Activated gamma-delta T cell treated with Interleukin-2 at 50 U/mL for 16 hours (primary cell): ENCODE measurements at regions not wholly inside any gene's neighbourhood (a gene's known extent, or its start where the extent isn't known, plus 50 kb on each side); places are given as distances from the start of the nearest gene placed in this dataset.

Source experiments
- DNase-seq: peaks from one replicate; pipeline ENCODE4 v3.0.0-alpha.2; 2020

DNA sequence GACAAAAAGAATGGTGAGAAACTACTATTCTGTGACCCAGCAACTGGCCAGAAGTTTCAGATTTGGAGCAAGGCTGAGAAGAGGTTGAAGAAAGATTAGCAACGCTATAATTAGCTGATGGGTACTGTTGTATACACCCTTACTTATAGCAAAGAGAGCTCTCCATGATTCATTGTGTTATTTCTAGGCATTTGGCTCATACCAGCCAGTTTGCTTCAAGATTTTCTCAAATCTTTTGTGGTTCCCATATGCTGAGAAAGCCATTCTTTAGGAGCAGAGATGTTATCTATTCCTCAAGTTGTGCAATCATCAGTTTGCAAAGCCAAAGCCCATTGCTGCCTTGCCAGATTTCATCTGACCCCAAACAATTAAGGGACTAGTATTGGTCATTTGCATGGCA is 179.4 kb downstream of the ETS1 start:
- no peak for DNase-seq

DNA sequence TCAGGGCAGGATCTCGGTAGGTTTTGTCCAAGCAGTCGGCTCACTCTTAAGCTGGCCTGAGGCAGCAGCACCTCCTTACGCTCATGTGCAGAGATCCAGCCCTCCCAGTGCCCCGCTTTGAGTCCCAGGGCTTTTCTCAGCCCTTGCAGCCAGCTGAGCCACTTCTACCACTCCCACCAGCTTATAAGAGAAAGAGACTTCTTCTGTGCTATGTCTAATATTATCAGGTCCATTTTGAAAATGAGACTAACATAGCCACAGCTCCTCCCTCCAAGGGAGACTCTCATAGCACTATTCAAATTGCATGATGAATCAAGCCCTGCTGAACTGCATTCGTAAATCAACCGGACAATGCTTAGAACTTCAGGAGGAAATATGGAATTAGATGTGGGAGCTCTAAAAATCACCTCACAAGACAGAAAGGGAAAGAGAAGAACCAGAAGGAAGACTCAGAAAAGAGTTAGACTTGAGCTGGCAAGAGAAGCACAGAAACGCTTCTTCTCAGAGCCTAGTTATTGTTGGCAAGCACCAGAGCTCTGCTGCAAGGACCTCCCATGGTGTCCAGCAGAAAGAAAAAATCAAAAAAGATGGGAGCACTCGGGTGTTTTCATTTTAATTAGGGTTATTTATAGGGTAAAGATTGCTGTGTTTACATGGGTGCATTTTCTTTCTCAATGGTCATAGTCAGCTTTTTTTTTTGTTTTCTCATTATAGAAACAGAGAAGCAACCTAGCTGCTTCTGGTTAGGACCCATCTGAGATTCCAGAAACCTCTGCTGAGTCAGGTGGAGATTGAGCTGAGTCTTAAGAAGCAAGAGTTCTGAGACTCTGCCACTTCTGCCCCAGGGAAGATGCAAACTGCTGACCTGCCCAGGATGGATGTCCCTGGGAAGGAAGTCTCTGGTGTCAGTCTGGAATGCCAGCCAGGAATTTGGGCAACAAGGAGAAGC is 181.4 kb downstream of the ETS1 start:
- DNase-seq = no peak

DNA sequence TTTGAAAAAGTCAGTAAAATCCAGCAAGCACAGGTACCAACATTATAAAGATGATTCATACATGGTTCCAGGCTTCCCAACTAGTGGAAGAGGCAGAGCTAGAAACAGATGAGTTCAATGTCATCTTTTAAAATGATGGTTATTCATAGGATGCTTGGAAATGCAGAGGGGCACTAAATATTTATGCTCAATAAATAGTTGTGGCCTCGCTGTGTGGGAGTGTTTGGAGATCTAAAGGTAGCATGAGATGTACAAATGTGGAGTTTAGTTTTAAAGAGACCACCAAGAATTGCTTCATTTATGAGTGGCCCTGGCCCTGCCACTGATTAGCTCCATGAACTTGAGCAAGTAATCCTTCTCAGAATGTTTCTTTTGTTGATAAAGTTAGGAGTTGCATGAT is 182.2 kb downstream of the ETS1 start:
- no peak for DNase-seq

DNA sequence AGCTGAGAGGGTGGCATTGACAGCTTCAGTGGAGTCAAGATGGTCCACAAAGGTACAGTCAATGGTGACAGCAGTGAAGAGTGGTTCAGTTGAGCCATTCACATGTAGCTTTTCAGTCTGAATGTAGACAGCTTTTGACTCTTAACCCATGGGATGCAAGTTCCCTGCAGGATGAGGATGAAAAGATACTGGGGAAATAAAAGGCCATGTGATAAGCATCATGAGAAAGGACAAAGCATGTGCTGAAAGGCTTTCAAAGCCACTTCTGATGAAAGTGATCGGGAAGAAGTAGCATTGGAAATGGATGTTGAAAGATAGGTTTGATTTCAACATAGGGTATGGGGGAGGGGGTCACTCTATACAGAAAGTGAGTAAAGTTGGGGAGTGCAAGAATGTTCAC is 182.9 kb downstream of the ETS1 start:
- DNase-seq = no peak

DNA sequence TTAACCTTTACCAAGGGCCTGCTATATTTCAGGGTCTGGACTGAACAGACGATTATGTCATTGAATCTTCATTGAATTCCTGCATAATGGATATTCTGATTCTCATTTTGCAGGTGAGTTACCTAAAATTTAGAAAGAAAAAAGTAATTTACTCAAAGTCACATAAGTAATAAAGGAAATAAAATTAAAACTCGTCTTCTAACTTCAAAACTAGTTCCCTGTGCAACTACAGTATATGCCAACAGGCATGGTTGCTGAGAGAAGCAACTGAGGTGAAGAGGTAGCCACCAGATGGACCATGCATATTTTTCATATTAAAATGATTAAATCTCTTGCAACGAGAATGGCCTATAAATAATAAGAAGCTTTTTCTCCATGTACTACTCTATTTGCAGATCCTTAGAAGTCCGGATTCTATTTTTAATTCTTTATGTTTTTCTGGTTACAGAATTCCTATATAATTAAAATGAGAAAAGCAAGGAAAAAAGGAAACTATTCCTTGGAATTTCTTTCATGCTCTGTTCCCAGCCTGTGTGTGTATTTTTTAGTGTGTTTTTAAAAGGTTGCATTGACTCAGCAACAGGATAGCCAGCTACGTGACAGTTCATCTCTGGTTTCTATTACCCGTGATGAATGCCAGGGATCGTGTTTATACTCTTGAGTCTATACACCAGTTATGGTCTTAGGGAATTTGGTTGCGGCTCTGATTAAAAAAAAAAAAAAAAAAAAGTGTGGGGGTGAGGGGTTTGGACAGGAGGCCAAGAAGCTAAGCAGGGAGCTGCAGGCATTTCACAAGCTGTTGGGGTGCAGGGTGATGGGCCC is 186.8 kb downstream of the ETS1 start:
- DNase-seq = no peak

DNA sequence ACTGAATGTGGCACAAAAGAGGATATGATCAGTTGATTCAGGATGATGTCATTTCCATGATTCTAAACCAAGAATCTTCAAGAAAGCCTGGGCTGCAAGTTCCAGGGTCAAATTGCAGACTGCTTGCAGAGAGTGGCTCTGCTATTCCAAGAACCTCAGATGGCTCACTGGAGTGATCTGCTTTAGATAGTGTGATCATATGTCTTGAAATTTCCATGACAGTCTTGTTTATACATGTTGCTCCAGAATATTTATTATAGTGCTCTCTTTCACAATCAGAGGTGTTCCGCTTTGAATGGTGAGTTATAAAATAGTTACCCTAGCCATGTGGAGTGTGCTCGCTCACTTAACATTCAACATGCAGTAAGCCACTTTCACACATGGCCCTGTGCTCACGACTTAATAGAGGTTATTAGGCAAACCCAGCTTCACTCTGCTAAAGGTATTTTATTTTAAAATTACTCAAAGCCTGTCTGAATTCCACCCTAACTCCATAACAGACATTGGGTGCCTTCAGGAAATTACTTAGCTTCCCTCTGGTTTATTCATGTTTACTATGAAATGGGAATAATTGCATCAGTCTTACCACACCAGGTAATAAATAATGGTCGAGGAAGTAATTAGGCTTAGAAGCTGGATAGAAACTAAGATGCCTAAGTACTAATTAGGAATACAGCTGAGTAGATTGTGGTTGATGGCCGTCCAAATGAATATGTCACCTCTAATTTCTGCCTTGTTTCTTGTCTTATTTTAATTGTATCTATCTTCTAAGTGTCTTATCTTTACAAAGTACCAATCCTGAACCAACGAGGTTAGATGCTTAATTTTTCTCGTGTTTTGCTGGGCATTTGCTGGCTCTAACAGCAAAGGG is 187.9 kb downstream of the ETS1 start:
- DNase-seq = no peak

DNA sequence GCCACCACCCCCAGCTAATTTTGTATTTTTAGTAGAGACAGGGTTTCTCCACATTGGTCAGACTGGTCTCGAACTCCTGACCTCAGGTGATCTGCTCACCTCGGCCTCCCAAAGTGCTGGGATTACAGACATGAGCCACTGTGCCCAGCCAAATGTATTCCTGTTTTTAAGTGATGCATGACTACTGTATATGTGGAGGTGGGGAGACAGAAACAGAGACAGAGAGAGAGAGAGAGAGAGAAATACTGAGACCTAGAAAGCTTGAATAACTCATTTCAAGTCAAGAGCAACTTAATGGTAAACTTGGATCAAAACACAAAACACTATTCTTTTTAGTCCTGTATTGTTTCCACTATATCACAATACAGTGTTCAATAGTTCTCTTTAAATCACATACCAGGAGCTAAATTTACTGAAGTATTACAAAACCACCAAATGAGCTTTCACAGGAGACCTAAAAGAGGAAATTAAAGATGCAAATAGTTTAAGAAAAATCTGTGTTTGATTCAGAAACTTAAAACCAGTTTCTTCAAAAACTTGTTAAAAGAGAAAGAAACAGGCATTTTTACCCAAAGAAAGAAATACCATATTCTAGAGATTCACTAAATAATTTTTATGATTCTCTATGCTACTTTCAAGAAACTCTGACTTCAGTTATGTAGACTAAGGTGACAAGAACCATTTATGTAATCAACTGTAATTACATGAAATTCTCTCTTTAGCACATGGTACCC is 188.7 kb downstream of the ETS1 start:
- no peak for DNase-seq

DNA sequence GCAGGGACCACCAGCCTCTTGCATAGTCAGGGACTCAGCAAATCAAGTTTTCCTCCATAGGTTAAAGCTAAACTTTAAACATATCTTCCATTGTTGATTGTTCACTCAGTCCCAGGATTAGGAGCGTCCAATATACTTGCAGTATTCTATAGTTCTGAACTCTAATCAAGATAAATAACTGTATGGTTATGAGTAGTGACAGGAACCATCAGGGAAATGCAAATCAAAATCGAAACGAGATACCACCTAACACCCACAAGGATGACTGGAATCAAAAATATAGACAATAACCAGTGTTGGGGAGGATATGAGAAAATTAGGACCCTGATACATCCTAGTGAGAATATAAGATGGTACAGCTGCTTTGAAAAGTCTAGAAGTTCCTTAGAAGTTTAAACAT is 190.0 kb downstream of the ETS1 start:
- no peak for DNase-seq

DNA sequence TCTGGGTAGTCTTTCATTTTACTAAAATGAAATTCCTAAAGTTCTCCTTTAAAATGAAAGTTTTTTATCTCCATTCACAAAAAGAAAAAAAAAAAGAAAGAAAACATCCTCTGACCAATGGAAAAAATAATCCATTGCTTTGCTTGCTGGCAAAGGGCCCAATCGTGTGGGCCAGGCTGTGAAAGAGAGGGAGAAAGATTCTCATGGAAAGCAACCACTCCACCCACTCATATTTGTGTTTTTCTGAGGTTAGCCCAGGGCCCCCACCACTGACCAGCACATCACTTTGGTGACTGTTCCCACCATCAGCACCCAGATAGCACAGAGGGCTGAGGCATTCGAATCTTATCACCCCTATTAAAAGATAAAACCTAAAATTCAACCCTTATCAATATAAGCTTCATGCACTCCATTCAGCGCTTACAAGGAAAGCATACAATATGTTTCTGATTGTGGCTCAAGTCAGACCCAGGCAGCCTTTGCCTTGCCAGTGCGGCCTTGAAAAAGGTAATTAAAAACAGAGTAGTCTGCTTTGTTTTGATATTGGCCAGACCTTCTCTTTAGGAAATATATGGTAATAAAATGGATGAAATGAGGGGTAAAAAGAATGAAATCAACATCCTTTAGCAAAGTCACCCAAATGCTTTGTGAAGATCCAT is 192.8 kb downstream of the ETS1 start:
- DNase-seq = no peak

DNA sequence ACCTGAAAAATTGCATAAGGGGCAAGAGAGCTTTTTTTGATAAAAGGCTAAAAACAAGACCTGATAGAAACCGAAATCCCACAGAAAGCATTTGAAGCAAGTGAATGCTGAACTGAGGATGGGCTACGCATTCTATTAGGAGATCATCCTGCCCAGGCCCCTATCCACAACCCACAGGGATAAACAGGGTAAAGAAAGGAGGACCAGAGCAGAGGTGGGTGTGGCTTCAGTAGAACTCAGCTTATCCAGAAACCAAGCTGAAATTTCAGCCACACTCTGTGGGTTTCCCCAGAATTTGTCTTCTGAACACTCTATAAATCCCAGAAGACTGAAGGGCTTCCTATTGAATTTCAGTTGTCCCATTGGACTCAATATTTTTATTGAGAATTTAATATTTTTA is 195.1 kb downstream of the ETS1 start:
- DNase-seq = no peak

DNA sequence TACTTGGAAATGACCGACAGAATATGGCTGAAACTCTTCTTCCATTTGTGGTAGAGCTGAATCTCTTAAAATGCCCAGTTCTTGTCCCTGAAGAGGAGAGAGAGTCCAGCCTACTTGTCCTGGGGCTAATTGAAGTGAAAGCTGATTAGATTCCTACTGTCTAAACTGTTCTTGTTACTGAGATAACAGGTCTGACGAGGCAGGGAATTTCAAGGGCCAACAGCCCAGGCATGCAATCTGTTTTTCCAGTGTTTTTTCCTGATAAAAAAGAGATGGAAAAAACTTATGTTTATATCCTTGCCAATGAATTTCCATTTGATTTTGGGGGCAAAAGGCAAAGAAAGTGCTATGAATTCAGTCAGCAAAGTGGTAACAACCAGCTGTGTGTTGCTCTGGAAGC is 195.5 kb downstream of the ETS1 start:
- DNase-seq = no peak

DNA sequence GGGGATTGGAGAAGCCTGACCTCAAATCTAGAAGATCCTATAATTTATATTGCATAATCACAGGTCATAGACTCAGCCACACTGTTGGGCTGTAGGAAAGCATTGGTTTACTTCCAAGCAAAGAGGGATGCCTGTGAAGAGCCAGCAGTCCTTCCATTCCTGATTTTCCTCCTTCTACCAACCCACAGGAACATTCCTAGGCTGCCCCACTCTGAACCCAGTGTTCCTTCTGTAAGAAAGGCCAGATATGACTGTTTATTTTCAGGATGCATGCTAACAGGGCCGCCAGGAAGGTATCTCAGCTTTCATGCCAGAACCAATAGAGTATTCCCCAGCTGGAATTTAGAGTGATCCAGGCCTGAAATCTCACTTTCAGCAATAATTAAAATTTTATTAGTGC is 197.1 kb downstream of the ETS1 start:
- no peak for DNase-seq

DNA sequence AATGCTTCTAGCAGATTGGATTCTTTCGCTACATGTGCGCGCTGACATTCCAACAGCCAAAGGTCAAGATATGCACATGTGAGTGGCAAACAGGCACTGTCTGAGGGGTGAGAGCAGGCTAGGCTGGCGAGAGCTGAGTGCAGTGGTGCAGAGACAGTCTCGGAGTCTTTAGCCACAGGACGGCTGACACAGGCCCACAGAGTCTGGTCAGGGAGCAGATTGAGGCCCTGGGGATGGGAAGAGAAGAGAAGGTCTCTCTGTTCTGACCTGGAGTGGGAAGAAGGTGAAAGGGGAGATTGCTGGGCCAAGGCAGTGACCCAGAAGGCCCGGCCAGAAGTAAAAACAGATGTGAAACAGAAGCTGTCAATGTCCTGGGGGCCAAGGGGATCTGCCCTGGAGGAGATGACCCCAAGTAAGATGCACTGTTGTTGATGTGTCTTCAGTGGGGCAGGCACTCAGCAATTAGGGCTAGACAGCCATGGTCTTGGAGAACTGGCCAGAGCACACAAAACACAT is 197.8 kb downstream of the ETS1 start:
- no peak for DNase-seq

DNA sequence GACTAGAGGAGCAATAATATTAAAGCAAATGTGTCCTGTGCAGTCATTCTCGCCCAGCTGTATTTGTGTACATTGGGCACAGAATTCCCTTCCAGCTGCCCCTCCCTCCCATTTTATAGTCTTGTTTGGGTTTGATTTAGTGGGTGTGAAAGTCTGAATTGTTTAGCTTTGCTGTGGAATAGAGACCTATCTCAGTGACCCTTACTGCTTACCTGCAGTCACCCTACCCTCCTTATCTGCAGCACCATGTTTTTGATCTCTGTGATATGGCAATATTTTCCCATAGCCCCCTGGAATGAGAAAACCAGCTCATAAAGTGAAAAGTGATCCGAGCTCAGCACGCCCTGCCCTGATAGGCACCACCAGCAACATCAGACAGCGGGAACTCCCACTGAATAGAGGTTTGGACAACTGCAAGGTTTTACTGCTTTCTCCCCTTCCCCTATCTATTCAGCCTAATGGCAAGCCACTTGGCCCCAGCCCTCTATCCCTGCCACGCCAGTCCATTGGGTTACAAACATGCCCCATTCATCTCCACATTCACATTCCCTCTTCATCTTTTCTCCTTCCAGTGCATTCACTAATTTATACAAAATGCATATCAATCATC is 199.0 kb downstream of the ETS1 start:
- DNase-seq = no peak

DNA sequence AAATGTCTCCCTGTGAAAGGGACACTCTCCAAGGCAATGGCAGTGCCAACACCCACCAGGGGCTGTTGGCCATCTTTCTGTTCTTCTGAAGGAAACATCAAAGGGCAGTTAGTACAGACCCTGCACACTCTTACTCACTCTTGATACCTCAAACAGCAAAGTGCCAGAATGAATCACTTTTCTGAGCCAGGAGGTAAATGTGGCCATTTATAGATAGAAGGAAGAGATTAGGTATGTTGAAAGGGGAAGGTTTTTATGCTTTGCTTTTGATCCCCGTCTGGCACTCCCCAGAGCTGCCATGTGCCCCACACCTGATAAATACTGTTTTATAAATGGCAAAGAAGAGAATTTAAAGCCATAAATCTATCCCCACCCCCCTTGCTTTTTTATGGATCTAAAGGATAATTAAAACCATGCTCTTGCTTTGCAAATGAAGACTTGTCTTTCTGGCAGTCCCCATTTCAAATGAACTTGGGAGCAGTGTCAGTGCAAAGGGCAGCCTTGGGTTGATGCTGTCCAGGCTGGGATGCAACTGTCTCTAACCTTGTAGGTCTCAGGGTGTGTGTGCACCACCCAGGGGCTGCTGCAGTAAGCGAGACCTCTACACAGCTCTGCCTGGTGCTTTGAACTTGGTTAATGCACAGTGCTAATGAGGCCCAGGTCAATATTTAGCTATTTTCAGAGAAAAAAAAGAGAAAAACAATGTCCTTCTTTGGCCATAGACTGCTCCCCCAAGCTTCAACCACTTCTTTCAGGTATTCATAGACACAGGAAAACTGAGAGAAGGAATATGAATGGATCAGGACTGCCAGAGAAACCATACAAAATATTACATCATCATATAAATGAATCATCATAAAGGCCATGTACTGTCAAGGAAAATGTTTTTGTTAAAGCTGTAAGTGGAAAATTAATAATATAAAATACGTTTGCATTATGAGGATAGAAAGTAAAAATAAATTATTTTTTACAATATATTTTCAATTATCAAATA is 207.5 kb downstream of the ETS1 start:
- DNase-seq = peak; percentile 15

DNA sequence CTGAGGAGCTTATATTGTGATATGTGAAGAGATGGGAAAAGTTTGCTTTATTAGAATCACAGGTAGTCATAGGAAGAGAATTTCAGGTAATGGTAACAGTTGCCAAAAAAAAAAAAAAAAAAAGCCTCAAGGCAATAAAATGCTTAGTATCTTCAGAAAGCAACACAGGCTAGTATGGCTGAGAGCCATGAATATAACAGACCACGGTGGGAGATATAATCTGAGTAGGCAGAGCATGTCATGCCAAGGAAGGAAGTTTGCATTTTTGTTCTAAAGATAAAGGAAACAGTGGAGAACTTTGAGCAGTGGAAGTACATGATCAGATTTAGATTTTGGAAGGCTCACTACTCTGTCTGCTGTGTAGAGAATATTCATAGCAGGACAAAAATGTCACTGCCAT is 211.4 kb downstream of the ETS1 start:
- no peak for DNase-seq

DNA sequence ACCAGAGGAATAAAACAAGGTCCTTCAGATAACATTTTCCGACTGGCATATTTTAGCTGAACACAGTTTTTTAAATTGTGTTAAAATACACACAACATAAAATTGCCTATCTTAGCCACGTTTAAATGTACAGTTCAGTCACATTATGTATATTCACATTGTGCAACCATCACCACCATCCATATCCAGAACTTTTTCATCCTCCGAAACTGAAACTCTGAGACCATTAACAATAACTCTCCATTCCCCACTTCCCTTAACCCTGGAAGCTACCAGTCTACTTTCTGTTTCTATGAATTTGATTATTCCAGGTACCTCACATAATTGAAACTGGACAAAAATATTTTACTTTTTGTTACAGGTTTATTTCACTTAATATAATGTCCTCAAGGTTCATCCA is 213.3 kb downstream of the ETS1 start:
- no peak for DNase-seq

DNA sequence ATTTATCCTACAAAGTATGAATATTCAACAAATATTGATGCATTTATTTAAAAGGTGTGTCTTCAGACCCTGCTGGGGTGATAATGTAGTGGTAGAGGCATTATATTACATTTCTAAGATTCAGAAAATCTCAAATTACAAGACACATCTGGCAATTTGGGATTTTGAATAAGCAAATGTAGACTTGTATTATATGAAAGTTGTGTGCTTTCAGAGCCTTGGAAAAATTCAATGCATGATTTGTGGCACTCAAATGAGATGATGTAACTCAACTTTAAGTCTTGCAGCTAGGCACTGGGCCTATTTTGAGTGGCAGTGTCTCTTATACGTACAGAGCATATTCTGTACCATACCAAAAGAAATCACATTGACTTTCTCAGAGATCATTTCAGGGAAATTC is 214.4 kb downstream of the ETS1 start:
- DNase-seq = no peak

DNA sequence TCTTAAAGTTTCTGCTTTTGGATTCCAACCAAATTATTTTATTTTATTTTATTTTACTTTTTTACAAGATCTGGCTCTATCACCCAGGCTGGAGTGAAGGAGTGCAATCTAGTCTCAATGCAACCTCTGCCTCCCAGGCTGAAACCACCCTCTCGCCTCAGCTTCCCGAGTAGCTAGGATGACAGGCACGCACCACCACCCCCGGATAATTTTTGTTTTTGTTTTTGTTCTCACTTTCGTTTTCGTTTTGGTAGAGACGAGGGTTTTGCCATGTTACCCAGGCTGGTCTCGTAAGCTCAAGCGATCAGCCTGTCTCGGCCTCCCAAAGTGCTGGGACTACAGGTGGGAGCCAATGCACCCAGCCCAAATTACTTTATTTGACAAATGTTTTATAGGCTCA is 219.8 kb downstream of the ETS1 start:
- DNase-seq = peak; percentile 7

DNA sequence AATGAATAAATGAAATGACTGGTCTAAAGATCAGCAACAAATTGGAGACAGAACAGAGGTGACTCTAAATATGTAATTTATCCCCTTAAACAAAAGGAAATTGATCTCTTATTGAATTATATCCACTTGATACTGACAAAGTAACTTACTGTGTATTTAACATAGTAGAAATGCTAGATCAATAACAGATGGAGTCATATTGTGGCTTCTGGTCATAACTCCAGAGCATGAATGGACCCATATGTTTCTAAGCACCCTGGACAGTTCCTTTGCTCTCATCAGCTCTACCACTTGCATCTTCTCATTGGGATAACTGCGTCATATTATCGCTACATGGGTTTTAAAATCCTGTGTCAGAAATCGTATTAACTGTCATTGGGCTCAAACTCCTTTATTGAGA is 222.3 kb downstream of the ETS1 start:
- DNase-seq = no peak
